Hepatocyte (in vitro differentiated cells): ENCODE measurements at regions not wholly inside any gene's neighbourhood (a gene's known extent, or its start where the extent isn't known, plus 50 kb on each side); places are given as distances from the start of the nearest gene placed in this dataset.

ENCODE experiments used
- EZH2 ChIP-seq: fragments of 200-600 bp; sonication (generic); IDR thresholded peaks from 2 replicates; pipeline ENCODE4 v1.6.1; 2016; ENCODE audit warnings: antibody characterized with exemption, mild to moderate bottlenecking, borderline replicate concordance
- TF ChIP-seq, protein P1 (sequence below): fragments of 200-600 bp; sonication (generic); IDR thresholded peaks from 2 replicates; pipeline ENCODE4 v1.5.1; 2016; ENCODE audit warnings: antibody characterized with exemption, mild to moderate bottlenecking; ENCODE audit not compliant: poor library complexity

GRCh38 chr2:35932276-35932963 lies 423.2 kb upstream of the CRIM1 start:
- TF ChIP-seq, protein P1, sequence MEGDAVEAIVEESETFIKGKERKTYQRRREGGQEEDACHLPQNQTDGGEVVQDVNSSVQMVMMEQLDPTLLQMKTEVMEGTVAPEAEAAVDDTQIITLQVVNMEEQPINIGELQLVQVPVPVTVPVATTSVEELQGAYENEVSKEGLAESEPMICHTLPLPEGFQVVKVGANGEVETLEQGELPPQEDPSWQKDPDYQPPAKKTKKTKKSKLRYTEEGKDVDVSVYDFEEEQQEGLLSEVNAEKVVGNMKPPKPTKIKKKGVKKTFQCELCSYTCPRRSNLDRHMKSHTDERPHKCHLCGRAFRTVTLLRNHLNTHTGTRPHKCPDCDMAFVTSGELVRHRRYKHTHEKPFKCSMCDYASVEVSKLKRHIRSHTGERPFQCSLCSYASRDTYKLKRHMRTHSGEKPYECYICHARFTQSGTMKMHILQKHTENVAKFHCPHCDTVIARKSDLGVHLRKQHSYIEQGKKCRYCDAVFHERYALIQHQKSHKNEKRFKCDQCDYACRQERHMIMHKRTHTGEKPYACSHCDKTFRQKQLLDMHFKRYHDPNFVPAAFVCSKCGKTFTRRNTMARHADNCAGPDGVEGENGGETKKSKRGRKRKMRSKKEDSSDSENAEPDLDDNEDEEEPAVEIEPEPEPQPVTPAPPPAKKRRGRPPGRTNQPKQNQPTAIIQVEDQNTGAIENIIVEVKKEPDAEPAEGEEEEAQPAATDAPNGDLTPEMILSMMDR: no peak
- no peak for TF ChIP-seq EZH2
